ENCODE measurements at regions not wholly inside any gene's neighbourhood (a gene's known extent, or its start where the extent isn't known, plus 50 kb on each side); places are given as distances from the start of the nearest gene placed in this dataset.

DNA sequence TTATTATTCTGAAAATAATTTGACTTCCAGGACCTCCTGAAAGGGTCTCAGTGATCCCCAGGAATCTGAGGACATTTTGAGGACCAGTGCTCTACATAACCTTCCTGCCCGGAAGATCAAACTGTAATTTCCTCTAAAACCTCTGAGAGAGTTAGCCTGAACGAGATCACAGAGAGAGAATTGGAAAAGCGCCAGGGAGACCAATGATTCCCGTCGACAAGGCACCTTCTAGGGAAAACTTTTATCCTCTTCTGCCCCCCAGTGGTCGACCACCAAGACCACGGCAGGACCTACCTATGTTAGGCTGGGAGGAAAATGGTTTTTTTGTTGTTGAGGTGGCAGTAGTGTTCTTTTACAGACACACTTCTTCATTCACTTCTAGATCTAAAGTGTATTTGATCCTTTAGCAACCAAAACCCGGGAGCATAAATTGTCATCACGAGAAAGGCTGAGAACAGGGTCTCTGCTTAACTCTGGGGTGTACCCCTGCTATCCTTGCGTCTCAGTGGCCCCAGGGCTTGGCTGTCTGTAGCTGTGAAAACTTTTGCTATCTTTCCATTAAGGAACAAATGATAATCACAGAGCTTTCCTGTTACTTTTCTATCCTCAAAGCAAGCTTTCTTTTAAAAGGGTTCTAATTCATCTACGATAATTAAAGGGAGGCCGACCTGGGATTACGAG lies 62.9 kb upstream of the NID2 start (continued):
- TF ChIP-seq, protein P1, sequence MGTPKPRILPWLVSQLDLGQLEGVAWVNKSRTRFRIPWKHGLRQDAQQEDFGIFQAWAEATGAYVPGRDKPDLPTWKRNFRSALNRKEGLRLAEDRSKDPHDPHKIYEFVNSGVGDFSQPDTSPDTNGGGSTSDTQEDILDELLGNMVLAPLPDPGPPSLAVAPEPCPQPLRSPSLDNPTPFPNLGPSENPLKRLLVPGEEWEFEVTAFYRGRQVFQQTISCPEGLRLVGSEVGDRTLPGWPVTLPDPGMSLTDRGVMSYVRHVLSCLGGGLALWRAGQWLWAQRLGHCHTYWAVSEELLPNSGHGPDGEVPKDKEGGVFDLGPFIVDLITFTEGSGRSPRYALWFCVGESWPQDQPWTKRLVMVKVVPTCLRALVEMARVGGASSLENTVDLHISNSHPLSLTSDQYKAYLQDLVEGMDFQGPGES (IDR thresholded peaks at IDR 0.05; ENCODE audit: low read depth, low read length): no peak
- TF ChIP-seq NFIC (IDR thresholded peaks at IDR 0.05; ENCODE audit: borderline replicate concordance): peak; percentile 86
- TF ChIP-seq CHD2 (IDR thresholded peaks at IDR 0.05; ENCODE audit: low read length, partially characterized antibody): peak; percentile 80

DNA sequence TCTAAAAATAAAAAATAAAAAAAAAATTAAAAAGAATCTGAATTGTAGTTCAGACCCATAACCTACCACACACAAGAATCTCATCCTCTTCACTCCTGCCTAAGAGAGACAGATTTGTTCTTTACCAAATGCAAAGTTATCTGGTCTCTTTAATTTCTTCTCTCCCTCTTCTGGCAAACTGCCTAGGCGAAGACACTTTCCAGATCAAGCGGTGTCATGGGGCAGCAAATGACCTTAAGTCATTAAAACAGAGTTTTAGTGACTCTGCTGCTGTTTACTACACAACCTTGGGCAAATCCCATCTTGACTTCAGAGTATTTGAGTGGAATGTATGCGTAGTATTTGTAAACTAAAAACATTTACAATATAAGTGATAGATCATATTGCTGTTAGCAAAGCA lies 60.9 kb upstream of the NID2 start:
- Histone ChIP-seq H3K27me3 (ENCODE audit: insufficient read depth) (no peaks in the 10 kb centered on the region), H3K9me2 (no peaks in the 10 kb centered on the region), H3K36me3 (replicated peaks in 1 of 2; ENCODE audit: control insufficient read depth in 1 of 2, insufficient read depth in 2 of 2, low read length in 1 of 2) (no peaks in the 10 kb centered on the region), H3K9ac (no peak overlapping the region), H3K4me2 (no peak overlapping the region), H3K4me1 (ENCODE audit: control insufficient read depth in 1 of 2, insufficient read depth in 2 of 2, low read depth in 1 of 2, low read length in 1 of 2) (peaks cover 0 to 16% of the 10 kb centered on the region in 2 experiments; a peak in 3 of 4 replicates), H3K4me3 (ENCODE audit: low read depth in 2 of 2, low read length in 1 of 2) (no peak overlapping the region), H3K9me3 (peaks cover 3% of the 10 kb centered on the region; the same call in 1 of the 2 replicates), H2AFZ (ENCODE audit: low read depth) (no peak overlapping the region), H3K79me2 (ENCODE audit: insufficient read depth) (no peaks in the 10 kb centered on the region), H3K27ac (ENCODE audit: low read depth in 2 of 2, low read length in 1 of 2) (no peak overlapping the region), H3F3A (replicated peaks; ENCODE audit: insufficient read depth) (no peaks in the 10 kb centered on the region), H4K20me1 (ENCODE audit: insufficient read depth) (no peaks in the 10 kb centered on the region)
- ChIA-PET POLR2A (no interaction called here), CTCF (interaction anchor here (1.0 kb wide), 1 partner anchor 846 kb away, joined by 3 read pairs; no protein-coding TSS in a partner anchor)
- WGBS (ENCODE audit: low lambda C conversion rate): 79% methylated on average over 3 of the region's 3 CpGs
- no peak for DNase-seq
- no peak for TF ChIP-seq FOXM1 (IDR thresholded peaks at IDR 0.05; ENCODE audit: low read depth)
- peak; percentile 52; the same call in 1 of the 2 replicates for TF ChIP-seq TCF12 (IDR thresholded peaks at IDR 0.05)
- no peak for TF ChIP-seq POLR2AphosphoS5 (IDR thresholded peaks at IDR 0.05; ENCODE audit: low read depth, low read length)
- peak; percentile 26; the same call in 1 of the 2 replicates for TF ChIP-seq NFIC (IDR thresholded peaks at IDR 0.05; ENCODE audit: borderline replicate concordance)
- no peak for TF ChIP-seq TEAD4 (IDR thresholded peaks at IDR 0.05; ENCODE audit: borderline replicate concordance, insufficient read depth)
- TF ChIP-seq MEF2A (IDR thresholded peaks at IDR 0.05; ENCODE audit: borderline replicate concordance, low read depth): no peak
- TF ChIP-seq RAD21 (IDR thresholded peaks at IDR 0.05; ENCODE audit: low read length): no peak
- TF ChIP-seq, protein P2, sequence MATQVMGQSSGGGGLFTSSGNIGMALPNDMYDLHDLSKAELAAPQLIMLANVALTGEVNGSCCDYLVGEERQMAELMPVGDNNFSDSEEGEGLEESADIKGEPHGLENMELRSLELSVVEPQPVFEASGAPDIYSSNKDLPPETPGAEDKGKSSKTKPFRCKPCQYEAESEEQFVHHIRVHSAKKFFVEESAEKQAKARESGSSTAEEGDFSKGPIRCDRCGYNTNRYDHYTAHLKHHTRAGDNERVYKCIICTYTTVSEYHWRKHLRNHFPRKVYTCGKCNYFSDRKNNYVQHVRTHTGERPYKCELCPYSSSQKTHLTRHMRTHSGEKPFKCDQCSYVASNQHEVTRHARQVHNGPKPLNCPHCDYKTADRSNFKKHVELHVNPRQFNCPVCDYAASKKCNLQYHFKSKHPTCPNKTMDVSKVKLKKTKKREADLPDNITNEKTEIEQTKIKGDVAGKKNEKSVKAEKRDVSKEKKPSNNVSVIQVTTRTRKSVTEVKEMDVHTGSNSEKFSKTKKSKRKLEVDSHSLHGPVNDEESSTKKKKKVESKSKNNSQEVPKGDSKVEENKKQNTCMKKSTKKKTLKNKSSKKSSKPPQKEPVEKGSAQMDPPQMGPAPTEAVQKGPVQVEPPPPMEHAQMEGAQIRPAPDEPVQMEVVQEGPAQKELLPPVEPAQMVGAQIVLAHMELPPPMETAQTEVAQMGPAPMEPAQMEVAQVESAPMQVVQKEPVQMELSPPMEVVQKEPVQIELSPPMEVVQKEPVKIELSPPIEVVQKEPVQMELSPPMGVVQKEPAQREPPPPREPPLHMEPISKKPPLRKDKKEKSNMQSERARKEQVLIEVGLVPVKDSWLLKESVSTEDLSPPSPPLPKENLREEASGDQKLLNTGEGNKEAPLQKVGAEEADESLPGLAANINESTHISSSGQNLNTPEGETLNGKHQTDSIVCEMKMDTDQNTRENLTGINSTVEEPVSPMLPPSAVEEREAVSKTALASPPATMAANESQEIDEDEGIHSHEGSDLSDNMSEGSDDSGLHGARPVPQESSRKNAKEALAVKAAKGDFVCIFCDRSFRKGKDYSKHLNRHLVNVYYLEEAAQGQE (IDR thresholded peaks at IDR 0.05; ENCODE audit: low read depth, low read length): no peak
- no peak for TF ChIP-seq GABPA (IDR thresholded peaks at IDR 0.05; ENCODE audit: low read depth)
